ENCODE measurements at regions not wholly inside any gene's neighbourhood (a gene's known extent, or its start where the extent isn't known, plus 50 kb on each side); places are given as distances from the start of the nearest gene placed in this dataset.

DNA sequence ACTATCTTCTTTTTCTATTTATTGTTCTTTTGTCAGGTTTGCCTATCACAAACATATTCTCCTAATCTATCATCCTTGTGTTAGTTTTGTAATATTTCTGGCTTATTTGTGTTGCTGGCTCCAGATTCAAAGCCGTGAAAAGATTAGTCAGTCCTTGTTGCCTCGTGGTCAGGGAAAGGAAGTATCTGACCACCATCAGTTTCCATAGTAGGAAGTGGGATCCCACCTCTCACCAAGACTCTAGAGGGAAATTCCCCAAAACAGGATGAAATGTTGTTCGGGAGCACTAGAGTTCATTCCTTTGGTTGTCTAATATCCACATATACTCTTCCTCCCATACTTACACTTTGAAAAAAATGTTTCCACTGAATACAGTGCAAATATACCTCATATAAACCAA, 131.0 kb upstream of the HUWE1 start:
- WGBS, 2 donors (ENCODE audit: low coverage in 1 of 2), result 42 to 62% methylated on average over 2 to 3 of the region's 3 CpGs
- Histone ChIP-seq H3K4me1 (no peaks in the 10 kb centered on the region), H3K9me3 (no peaks in the 10 kb centered on the region), H3K27ac (no peak overlapping the region), H3K36me3 (no peaks in the 10 kb centered on the region), H3K27me3 (no peaks in the 10 kb centered on the region), H3K4me3 (no peak overlapping the region)
- no peak for ATAC-seq
- no peak for TF ChIP-seq POLR2A (IDR thresholded peaks at IDR 0.05)

DNA sequence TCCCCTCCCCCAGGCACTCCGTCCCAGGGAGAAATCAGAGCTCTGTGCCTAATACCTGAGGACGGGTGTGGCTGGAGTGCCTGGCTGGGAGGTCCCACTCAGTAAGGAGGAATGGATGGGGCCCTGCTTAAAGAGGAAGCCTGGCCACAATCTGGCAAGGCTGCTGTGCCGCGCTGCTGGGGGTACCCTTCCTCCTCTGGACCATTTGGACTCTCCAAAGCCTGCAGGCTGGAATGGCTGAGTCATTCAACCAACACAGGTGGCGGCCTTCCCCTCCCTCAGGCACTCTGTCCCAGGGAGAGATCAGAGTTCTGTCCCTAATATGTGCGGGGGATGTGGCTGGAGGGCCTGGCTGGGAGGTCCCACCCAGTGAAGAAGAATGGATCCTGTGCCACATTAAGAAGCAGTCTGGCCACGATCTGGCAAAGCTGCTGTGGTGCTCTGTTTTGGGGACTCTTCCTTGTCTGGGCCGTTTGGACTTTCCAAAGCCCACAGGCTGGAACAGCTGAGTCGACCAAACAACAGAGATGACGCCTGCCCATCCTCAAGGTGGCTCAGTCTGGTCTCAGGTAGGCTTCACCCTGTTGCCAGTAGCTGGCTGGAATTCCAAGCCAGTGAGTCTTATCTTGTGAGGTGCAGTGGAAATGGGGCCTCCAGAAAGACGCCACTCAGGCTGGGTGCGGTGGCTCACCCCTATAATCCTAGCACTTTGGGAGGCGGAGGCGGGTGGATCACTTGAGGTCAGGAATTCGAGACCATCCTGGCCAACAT, 127.3 kb upstream of the HUWE1 start:
- Histone ChIP-seq H3K4me3 (no peak overlapping the region), H3K4me1 (no peaks in the 10 kb centered on the region), H3K9me3 (no peaks in the 10 kb centered on the region), H3K36me3 (no peaks in the 10 kb centered on the region), H3K27ac (no peak overlapping the region), H3K27me3 (no peaks in the 10 kb centered on the region)
- no peak for ATAC-seq
- TF ChIP-seq, protein P1, sequence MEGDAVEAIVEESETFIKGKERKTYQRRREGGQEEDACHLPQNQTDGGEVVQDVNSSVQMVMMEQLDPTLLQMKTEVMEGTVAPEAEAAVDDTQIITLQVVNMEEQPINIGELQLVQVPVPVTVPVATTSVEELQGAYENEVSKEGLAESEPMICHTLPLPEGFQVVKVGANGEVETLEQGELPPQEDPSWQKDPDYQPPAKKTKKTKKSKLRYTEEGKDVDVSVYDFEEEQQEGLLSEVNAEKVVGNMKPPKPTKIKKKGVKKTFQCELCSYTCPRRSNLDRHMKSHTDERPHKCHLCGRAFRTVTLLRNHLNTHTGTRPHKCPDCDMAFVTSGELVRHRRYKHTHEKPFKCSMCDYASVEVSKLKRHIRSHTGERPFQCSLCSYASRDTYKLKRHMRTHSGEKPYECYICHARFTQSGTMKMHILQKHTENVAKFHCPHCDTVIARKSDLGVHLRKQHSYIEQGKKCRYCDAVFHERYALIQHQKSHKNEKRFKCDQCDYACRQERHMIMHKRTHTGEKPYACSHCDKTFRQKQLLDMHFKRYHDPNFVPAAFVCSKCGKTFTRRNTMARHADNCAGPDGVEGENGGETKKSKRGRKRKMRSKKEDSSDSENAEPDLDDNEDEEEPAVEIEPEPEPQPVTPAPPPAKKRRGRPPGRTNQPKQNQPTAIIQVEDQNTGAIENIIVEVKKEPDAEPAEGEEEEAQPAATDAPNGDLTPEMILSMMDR (IDR thresholded peaks at IDR 0.05), result no peak
- TF ChIP-seq EP300 (IDR thresholded peaks at IDR 0.05) (no peak), POLR2A (IDR thresholded peaks at IDR 0.05) (no peak), POLR2AphosphoS5 (IDR thresholded peaks at IDR 0.05) (no peak)
- no CpG with 5 or more reads among the region's 15 CpGs for whole genome bisulfite sequencing, 2 donors (ENCODE audit: low coverage in 1 of 2)

DNA sequence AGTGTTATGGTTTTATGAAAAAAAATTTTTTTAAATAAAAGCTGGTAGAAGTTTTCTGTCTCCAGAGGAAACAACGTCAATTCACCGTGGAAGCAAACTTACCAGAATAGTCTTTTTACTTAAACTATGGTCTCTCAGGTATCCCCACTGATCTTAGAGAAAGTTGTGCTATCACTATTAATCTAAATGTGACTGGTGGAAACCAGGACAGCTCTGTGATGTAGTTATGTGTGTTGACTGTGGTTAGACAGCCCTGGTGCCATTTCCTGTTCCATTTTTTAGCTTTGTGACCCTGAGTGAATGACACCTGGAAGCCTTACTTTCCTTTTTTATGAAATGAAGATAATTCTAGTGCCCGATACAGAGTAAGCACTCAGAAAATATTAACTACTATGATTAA, 111.8 kb upstream of the HUWE1 start:
- TF ChIP-seq EP300 (IDR thresholded peaks at IDR 0.05), result no peak
- no peak for TF ChIP-seq POLR2AphosphoS5 (IDR thresholded peaks at IDR 0.05)
- no peak for TF ChIP-seq POLR2A (IDR thresholded peaks at IDR 0.05)
- TF ChIP-seq, protein P1 (IDR thresholded peaks at IDR 0.05), result no peak
- Histone ChIP-seq H3K36me3 (no peaks in the 10 kb centered on the region), H3K9me3 (no peaks in the 10 kb centered on the region), H3K27me3 (no peaks in the 10 kb centered on the region), H3K4me3 (no peak overlapping the region), H3K4me1 (no peaks in the 10 kb centered on the region), H3K27ac (no peak overlapping the region)
- 95 to 100% methylated on average over 2 to 3 of the region's 3 CpGs for WGBS, 2 donors (ENCODE audit: low coverage in 1 of 2)
- ATAC-seq, result no peak

DNA sequence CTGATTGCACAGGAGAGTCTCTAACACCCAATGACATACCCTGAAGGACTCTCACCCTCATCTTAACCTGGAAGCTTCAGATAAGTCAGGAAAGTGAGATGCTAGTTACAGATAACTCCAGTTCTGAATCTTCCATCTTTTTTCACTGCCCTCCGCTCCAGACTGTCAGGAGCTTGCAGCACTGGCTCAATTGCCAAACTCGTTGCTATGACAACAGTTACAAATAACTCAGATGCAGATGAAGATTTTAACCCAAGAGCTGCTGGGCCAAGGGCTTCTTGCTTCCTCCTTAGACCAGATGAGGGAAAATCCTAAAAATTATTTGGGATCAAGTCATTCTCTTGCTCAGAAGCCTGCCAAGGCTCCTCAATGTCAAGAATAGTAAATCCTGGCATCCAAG, 109.1 kb upstream of the HUWE1 start:
- 0% methylated on average over 1 of the region's 2 CpGs; no CpG with 5 or more reads in 1 of the 2 donors for WGBS, 2 donors (ENCODE audit: low coverage in 1 of 2)

DNA sequence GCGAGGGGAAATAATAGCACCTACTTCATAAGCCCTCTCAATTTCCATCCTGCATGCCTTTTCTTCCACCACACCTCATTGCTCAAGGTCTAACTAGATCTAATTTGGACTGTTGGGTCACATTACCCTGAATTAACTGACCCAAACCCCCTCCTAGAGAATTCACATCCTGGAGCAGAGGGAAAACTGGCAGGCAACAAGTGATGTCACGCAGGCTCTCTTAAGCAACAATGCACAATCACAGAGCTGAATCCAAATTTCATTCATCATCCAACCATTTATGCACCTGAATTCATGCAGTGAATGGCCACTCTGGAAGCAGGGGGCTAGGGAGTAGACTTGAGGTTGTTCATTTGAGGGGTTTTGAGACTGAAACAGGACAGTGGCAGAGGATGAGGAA, 107.7 kb upstream of the HUWE1 start:
- Histone ChIP-seq H3K36me3 (no peaks in the 10 kb centered on the region), H3K27me3 (no peaks in the 10 kb centered on the region), H3K9me3 (no peaks in the 10 kb centered on the region), H3K27ac (no peak overlapping the region), H3K4me1 (no peaks in the 10 kb centered on the region), H3K4me3 (no peak overlapping the region)
- TF ChIP-seq EP300 (IDR thresholded peaks at IDR 0.05) (no peak), POLR2AphosphoS5 (IDR thresholded peaks at IDR 0.05) (no peak)
- TF ChIP-seq, protein P1 (IDR thresholded peaks at IDR 0.05), result no peak
- ATAC-seq, result no peak
- 75 to 100% methylated on average over 1 of the region's 2 CpGs for WGBS, 2 donors (ENCODE audit: low coverage in 1 of 2)

More for the DNA sequence above, 109.1 kb upstream of the HUWE1 start:
- Histone ChIP-seq H3K27ac (no peak overlapping the region), H3K27me3 (no peaks in the 10 kb centered on the region), H3K36me3 (no peaks in the 10 kb centered on the region), H3K9me3 (no peaks in the 10 kb centered on the region), H3K4me3 (no peak overlapping the region), H3K4me1 (no peaks in the 10 kb centered on the region)
- no peak for TF ChIP-seq POLR2AphosphoS5 (IDR thresholded peaks at IDR 0.05)
- no peak for TF ChIP-seq EP300 (IDR thresholded peaks at IDR 0.05)
- TF ChIP-seq, protein P1 (IDR thresholded peaks at IDR 0.05), result no peak
- no peak for TF ChIP-seq POLR2A (IDR thresholded peaks at IDR 0.05)
- ATAC-seq, result no peak

Data from gastroesophageal sphincter (tissue), 4 donors.